Activated T-cell treated with anti-CD3 and anti-CD28 coated beads, Interleukin-2, amount 50 U/mL, for 24 hours (primary cell): ENCODE measurements at regions not wholly inside any gene's neighbourhood (a gene's known extent, or its start where the extent isn't known, plus 50 kb on each side); places are given as distances from the start of the nearest gene placed in this dataset.

Experiments
- DNase-seq: peaks from one replicate; pipeline ENCODE4 v3.0.0-alpha.2; 2020
- H3K27ac Mint-ChIP-seq: 2 replicates; pipeline ENCODE4 v1.8.0; 2020; ENCODE audit warnings: mild to moderate bottlenecking, mixed read lengths
- H3K27me3 Mint-ChIP-seq: 2 replicates; pipeline ENCODE4 v1.8.0; 2020; ENCODE audit warnings: mixed read lengths
- H3K36me3 Mint-ChIP-seq: 2 replicates; pipeline ENCODE4 v1.8.0; 2020; ENCODE audit warnings: low read depth, mixed read lengths
- H3K4me1 Mint-ChIP-seq: 2 replicates; pipeline ENCODE4 v1.8.0; 2020; ENCODE audit warnings: low read depth, mixed read lengths
- H3K4me3 Mint-ChIP-seq: 2 replicates; pipeline ENCODE4 v1.8.0; 2020; ENCODE audit warnings: mild to moderate bottlenecking, moderate library complexity, mixed read lengths
- H3K9me3 Mint-ChIP-seq: 2 replicates; pipeline ENCODE4 v1.8.0; 2020; ENCODE audit warnings: mixed read lengths

- H3K27me3 Mint-ChIP-seq, result peaks cover 13% of the 10 kb centered on the region
- no peak overlapping the region for H3K27ac Mint-ChIP-seq
- H3K4me1 Mint-ChIP-seq, result no peaks in the 10 kb centered on the region
- DNase-seq, result no peak
- no peaks in the 10 kb centered on the region for H3K36me3 Mint-ChIP-seq
- H3K9me3 Mint-ChIP-seq, result no peaks in the 10 kb centered on the region
- H3K4me3 Mint-ChIP-seq, result no peak overlapping the region
Observed at GRCh38 chr7:118298771-118299170, 74.3 kb downstream of the ANKRD7 start.

GRCh38 chr7:118300177-118300576 is 75.7 kb downstream of the ANKRD7 start:
- H3K9me3 Mint-ChIP-seq, result no peaks in the 10 kb centered on the region

GRCh38 chr7:118304100-118304499 is 79.6 kb downstream of the ANKRD7 start:
- H3K9me3 Mint-ChIP-seq, result peaks cover 3% of the 10 kb centered on the region
- peaks cover 21% of the 10 kb centered on the region for H3K27me3 Mint-ChIP-seq

More at GRCh38 chr7:118300177-118300576, 75.7 kb downstream of the ANKRD7 start:
- Mint-ChIP-seq H3K36me3 (no peaks in the 10 kb centered on the region), H3K27me3 (peaks cover 15% of the 10 kb centered on the region), H3K4me3 (no peak overlapping the region), H3K4me1 (no peaks in the 10 kb centered on the region), H3K27ac (no peak overlapping the region)
- DNase-seq, result no peak

GRCh38 chr7:118305671-118306070 is 81.2 kb downstream of the ANKRD7 start:
- no peak overlapping the region for H3K4me3 Mint-ChIP-seq
- peaks cover 24% of the 10 kb centered on the region for H3K27me3 Mint-ChIP-seq
- peaks cover 6% of the 10 kb centered on the region for H3K9me3 Mint-ChIP-seq
- H3K4me1 Mint-ChIP-seq, result no peaks in the 10 kb centered on the region
- H3K27ac Mint-ChIP-seq, result no peak overlapping the region
- DNase-seq, result no peak
- H3K36me3 Mint-ChIP-seq, result no peaks in the 10 kb centered on the region

More at GRCh38 chr7:118304100-118304499, 79.6 kb downstream of the ANKRD7 start:
- DNase-seq, result no peak
- no peak overlapping the region for H3K4me3 Mint-ChIP-seq
- H3K27ac Mint-ChIP-seq, result no peak overlapping the region
- H3K4me1 Mint-ChIP-seq, result no peaks in the 10 kb centered on the region
- no peaks in the 10 kb centered on the region for H3K36me3 Mint-ChIP-seq

- Mint-ChIP-seq H3K4me1 (peaks cover 7% of the 10 kb centered on the region), H3K27ac (no peak overlapping the region), H3K27me3 (peaks cover 24% of the 10 kb centered on the region), H3K9me3 (peaks cover 6% of the 10 kb centered on the region), H3K4me3 (no peak overlapping the region), H3K36me3 (no peaks in the 10 kb centered on the region)
- DNase-seq, result no peak
Observed at GRCh38 chr7:118306771-118307170, 82.3 kb downstream of the ANKRD7 start.

DNA sequence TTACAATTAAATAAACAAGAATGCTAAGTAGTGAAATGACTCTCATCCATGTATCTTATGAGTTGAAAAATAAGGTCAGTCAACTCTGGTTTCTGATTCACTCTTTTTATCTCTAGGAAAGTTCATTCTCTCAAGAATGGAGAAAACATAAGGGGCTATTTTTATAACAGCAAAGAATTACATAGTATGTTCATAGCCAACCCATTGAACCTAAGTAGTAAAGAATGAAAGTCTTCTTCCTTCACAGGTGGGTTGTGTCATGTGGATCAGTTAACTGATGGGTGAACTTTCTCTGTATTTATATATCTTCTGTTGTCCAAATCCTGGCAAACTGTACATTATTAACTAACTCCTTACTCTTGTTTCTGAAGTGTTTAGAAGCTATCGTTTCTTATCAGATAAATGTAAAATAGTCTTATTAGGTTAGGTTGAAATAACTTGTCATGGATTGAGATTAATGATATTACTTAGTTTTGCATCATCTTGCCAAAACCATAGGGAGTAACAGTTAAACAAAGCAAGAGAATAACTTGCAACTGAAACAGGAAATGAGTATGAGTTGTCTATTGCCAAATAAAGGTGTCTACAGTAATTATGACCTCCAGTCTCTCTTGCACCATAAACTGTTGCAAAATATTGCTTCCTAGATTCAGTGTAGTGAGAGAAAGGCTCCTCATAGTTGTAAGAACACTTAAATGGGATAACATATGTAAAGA is 86.8 kb downstream of the ANKRD7 start:
- Mint-ChIP-seq H3K9me3 (peaks cover 14% of the 10 kb centered on the region), H3K27me3 (peaks cover 23% of the 10 kb centered on the region), H3K27ac (no peak overlapping the region), H3K4me1 (peaks cover 8% of the 10 kb centered on the region), H3K36me3 (no peaks in the 10 kb centered on the region), H3K4me3 (no peak overlapping the region)
- DNase-seq, result no peak

GRCh38 chr7:118312051-118312450 is 87.5 kb downstream of the ANKRD7 start:
- DNase-seq, result no peak
- Mint-ChIP-seq H3K9me3 (peaks cover 14% of the 10 kb centered on the region), H3K27ac (no peak overlapping the region), H3K4me1 (peaks cover 8% of the 10 kb centered on the region), H3K36me3 (no peaks in the 10 kb centered on the region), H3K27me3 (peaks cover 18% of the 10 kb centered on the region), H3K4me3 (no peak overlapping the region)

GRCh38 chr7:118312966-118313365 is 88.5 kb downstream of the ANKRD7 start:
- Mint-ChIP-seq H3K9me3 (peaks cover 14% of the 10 kb centered on the region), H3K27ac (peak overlapping the region; percentile 70), H3K36me3 (no peaks in the 10 kb centered on the region), H3K4me1 (peaks cover 8% of the 10 kb centered on the region), H3K27me3 (peaks cover 22% of the 10 kb centered on the region), H3K4me3 (no peak overlapping the region)
- no peak for DNase-seq

DNA sequence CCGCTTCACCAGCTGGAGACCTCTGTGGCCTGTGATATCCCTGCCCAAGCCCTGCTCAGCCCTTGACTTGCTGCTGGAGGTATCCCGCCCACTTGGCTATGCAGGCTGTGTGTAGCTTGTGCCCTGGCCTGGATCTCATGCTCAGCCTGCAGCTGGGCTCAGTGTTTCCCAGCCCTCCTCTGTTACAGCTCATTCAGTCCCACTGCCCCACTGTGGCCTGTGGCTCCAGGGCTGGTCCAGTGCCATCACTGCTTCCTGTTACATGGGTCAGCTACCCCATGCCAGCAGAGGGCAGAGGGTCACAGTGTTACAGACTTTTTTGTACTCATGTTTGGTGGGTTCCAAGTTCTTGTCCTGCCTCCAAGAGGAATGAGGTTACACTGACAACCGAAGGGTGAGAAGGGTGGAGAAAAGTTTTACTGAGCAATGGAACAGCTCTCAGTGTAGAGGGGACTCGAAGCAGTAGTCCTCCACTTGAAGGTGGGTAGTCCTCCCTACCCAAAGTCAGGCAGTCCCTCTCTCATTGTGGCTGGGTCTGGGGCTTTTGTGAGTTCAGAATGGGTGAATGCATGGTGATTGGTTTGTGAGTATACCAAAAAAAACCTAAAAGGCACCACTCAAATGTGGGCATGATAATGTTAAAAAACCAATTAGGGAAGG is 100.4 kb downstream of the ANKRD7 start:
- Mint-ChIP-seq H3K4me3 (no peak overlapping the region), H3K27ac (no peak overlapping the region), H3K36me3 (no peaks in the 10 kb centered on the region), H3K4me1 (no peaks in the 10 kb centered on the region), H3K27me3 (peaks cover 11% of the 10 kb centered on the region), H3K9me3 (no peaks in the 10 kb centered on the region)
- DNase-seq, result no peak

- H3K27ac Mint-ChIP-seq, result no peak overlapping the region
- no peak for DNase-seq
- H3K4me1 Mint-ChIP-seq, result no peaks in the 10 kb centered on the region
- no peak overlapping the region for H3K4me3 Mint-ChIP-seq
- no peaks in the 10 kb centered on the region for H3K9me3 Mint-ChIP-seq
- no peaks in the 10 kb centered on the region for H3K36me3 Mint-ChIP-seq
- peaks cover 15% of the 10 kb centered on the region for H3K27me3 Mint-ChIP-seq
Observed at GRCh38 chr7:118325450-118325808, 100.9 kb downstream of the ANKRD7 start.

DNA sequence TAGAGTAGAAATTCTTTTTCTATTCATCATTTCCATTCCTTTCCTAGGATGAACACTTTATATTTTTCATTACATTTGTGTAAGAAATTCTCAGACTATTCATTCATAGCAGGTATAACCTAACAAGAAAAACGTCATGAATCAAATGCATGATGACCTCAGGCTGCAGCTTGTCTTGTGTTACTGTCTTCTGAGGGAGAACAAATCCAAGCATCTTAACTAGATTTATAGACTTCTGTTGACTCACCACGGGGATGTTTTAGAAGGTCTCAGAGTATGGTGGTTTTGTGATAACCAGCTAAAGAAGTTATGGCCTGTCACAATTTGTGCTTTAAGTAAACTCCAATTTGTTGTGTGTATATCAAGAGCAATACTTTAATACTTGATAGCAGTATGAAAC is 102.7 kb downstream of the ANKRD7 start:
- Mint-ChIP-seq H3K4me1 (no peaks in the 10 kb centered on the region), H3K27ac (no peak overlapping the region), H3K27me3 (peaks cover 15% of the 10 kb centered on the region), H3K36me3 (no peaks in the 10 kb centered on the region), H3K9me3 (no peaks in the 10 kb centered on the region), H3K4me3 (no peak overlapping the region)
- no peak for DNase-seq

DNA sequence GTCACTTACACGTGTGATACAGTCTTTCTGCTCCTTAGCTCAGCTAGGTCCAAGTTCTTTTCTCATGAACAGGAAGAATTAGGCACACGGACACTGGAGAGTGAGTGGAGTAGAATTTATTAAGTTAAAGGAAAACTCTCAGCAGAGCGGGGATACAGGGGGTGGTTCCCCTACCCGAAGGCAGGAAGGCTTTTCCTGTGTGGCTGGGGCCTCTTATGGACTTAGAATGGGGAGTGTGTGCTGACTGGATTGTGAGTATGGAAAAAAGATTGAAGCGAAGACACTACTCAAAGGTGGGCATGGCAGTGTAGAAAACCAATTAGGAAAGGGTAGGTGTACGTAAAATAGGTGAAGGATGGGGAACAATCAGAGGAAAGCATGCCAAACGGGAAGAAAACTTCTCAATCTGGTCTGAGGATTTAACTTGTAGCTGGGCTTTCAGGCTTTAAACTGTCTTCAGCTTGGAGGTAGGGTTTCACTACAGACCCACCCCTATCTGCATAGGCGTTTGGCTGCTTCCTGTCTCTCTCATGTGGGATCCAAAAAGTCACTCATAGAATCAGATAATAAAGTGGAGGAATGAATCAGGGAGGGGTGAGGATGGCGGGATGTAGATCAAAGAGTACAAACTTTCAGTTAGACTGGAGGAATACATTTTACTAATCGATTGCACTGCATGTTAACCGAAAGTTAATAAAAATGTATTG is 104.2 kb downstream of the ANKRD7 start:
- Mint-ChIP-seq H3K27ac (no peak overlapping the region), H3K27me3 (peaks cover 15% of the 10 kb centered on the region), H3K4me3 (no peak overlapping the region), H3K9me3 (no peaks in the 10 kb centered on the region), H3K4me1 (no peaks in the 10 kb centered on the region), H3K36me3 (no peaks in the 10 kb centered on the region)
- no peak for DNase-seq

DNA sequence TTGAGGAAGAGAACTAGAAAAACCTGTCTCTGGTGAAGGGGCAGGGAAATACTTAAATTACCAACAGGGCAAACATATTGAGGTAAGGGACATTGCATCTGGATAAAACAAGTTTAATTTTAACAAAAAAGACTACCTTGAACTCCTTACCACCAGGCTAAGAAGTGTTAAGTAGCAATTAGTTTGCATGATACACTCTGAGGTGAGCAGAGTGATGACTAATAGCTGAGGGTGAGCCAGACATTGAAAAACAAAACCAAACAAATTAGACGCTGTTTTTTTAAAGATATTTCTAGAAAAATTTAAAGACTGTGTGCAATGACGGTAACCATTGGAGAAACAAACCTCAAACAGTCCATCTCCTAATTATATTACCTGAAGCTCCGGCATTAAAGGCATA is 105.9 kb downstream of the ANKRD7 start:
- Mint-ChIP-seq H3K9me3 (no peaks in the 10 kb centered on the region), H3K4me1 (no peaks in the 10 kb centered on the region)

DNA sequence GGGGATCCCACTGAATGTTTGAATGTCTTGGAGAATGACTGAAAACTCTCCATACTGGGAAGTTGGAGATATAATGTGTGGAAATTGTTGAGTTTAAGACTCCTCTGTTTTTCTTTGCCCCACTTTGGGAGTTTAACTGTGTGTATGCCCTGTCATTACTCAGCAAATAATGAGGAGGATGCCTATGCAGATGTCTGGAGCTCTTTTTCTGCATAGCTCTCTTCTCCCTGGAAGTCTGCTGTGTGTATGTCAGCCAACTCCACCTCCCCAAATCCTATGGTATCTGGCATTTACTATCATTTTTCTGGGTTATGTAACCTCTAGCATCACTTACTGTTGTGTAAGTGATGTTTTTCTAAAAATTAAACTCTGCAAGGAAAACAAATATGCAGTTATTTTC is 122.2 kb downstream of the ANKRD7 start:
- no peaks in the 10 kb centered on the region for H3K9me3 Mint-ChIP-seq
- DNase-seq, result no peak
- H3K27me3 Mint-ChIP-seq, result peaks cover 5% of the 10 kb centered on the region
- no peak overlapping the region for H3K4me3 Mint-ChIP-seq
- H3K36me3 Mint-ChIP-seq, result no peaks in the 10 kb centered on the region
- H3K4me1 Mint-ChIP-seq, result peaks cover 8% of the 10 kb centered on the region
- H3K27ac Mint-ChIP-seq, result no peak overlapping the region

More for the DNA sequence above, 105.9 kb downstream of the ANKRD7 start:
- Mint-ChIP-seq H3K36me3 (no peaks in the 10 kb centered on the region), H3K4me3 (no peak overlapping the region), H3K27ac (no peak overlapping the region), H3K27me3 (peaks cover 15% of the 10 kb centered on the region)
- no peak for DNase-seq

- no peak overlapping the region for H3K4me3 Mint-ChIP-seq
- peaks cover 5% of the 10 kb centered on the region for H3K27me3 Mint-ChIP-seq
- H3K9me3 Mint-ChIP-seq, result no peaks in the 10 kb centered on the region
- no peak for DNase-seq
- H3K36me3 Mint-ChIP-seq, result no peaks in the 10 kb centered on the region
- H3K4me1 Mint-ChIP-seq, result peaks cover 8% of the 10 kb centered on the region
- no peak overlapping the region for H3K27ac Mint-ChIP-seq
Observed at GRCh38 chr7:118349604-118350003, 125.1 kb downstream of the ANKRD7 start.
